Heart left ventricle (tissue), 16 donors: ENCODE measurements at regions not wholly inside any gene's neighbourhood (a gene's known extent, or its start where the extent isn't known, plus 50 kb on each side); places are given as distances from the start of the nearest gene placed in this dataset.

Experiments
- ATAC-seq, 4 donors: fragments of 200-7000 bp; cut with Tn5 transposase; one replicate each; pipeline ENCODE4 v1.9.1; 2020 to 2022; ENCODE audit warnings: moderate library complexity in 4 of 4, mild to moderate bottlenecking in 3 of 4, moderate number of reproducible peaks in 1 of 4
- DNase-seq, 5 donors: peaks; one replicate each; pipeline ENCODE4 v3.0.0-alpha.2; 2020
- H3K27ac ChIP-seq, 12 donors: fragments of 200-600 bp; sonication (generic) in 4 of 12; one replicate each; pipeline versions ENCODE4 v1.5.0 to v1.8.0; 2016 to 2022; ENCODE audit warnings: mild to moderate bottlenecking in 2 of 12
- H3K27me3 ChIP-seq, 9 donors: fragments of 200-600 bp; sonication (generic) in 2 of 9; one replicate each; pipeline versions ENCODE4 v1.5.1 to v1.8.0; 2016 to 2022; ENCODE audit warnings: mild to moderate bottlenecking in 3 of 9
- H3K36me3 ChIP-seq, 9 donors: fragments of 200-600 bp; sonication (generic) in 2 of 9; one replicate each; pipeline versions ENCODE4 v1.5.0 to v1.8.0; 2018 to 2022; ENCODE audit warnings: mild to moderate bottlenecking in 2 of 9
- H3K4me1 ChIP-seq, 12 donors: fragments of 200-600 bp; sonication (generic) in 4 of 12; one replicate each; pipeline versions ENCODE4 v1.5.0 to v1.8.0; 2016 to 2022; ENCODE audit warnings: mild to moderate bottlenecking in 3 of 12
- H3K4me3 ChIP-seq, 12 donors: fragments of 200-600 bp; sonication (generic) in 4 of 12; one replicate each; pipeline versions ENCODE4 v1.5.0 to v1.8.0; 2017 to 2022; ENCODE audit warnings: mild to moderate bottlenecking in 9 of 12, moderate library complexity in 4 of 12
- H3K9me3 ChIP-seq, 12 donors: fragments of 200-600 bp; sonication (generic) in 4 of 12; one replicate each; pipeline versions ENCODE4 v1.5.0 to v1.8.0; 2016 to 2022; ENCODE audit warnings: mild to moderate bottlenecking in 1 of 12
- POLR2A ChIP-seq, 2 donors: fragments of 450-650 bp; IDR thresholded peaks; one replicate each; pipeline ENCODE4 v1.6.1; 2017; ENCODE audit warnings: antibody characterized with exemption in 2 of 2, mild to moderate bottlenecking in 2 of 2, moderate library complexity in 2 of 2
- WGBS, 4 donors: extraction: QIAGEN DNeasy Blood & Tissue Kit in 2 of 4; methylation state at CpG; one replicate each; pipeline versions ENCODE4 v1.1.5 to v1.1.7; 2013 to 2018; 5-methylcytosine and 5-hydroxymethylcytosine counted together
- intact Hi-C, 10 donors: fragments of 100-400 bp; cut with DNase I; formaldehyde crosslinking; loops; one replicate each; pipeline versions ENCODE4 v1.11.1 to v1.14.2; 2022
- TF ChIP-seq, protein P1 (sequence below), 12 donors: fragments of 200-600 bp; sonication (generic) in 4 of 12; IDR thresholded peaks; one replicate each; pipeline versions ENCODE4 v1.5.0 to v1.8.0; 2018 to 2022; ENCODE audit warnings: antibody characterized with exemption in 12 of 12, mild to moderate bottlenecking in 5 of 12
- donor health status: ischemic (EF 13 %, LVEDD 7.1; RV severe dilation, severe dysfunction).
- donor health status: healthy with polysubstance abuse.
- donor health status: DM: no; HTN: yes; CAD: no.
- donor health status: DM: no; HTN: no; CAD: no.
- donor health status: ischemic (EF 25% LVEDD 6.9; RV normal size, moderate dysfunction).
- donor health status: ischemic (EF 25% LVEDD 5.7; RV mildly dilated, moderate dysfunction).
- donor health status: healthy.
- donor health status: DM: yes; HTN: yes; CAD: no.
- donor health status: ischemic (EF 35%, LVEDD 5.7; RV mildly dilated, moderate dysfunction).
- donor health status: nonischemic (EF 11% LVEDD 7.7; RV severe dilation, severe dysfunction).
- donor health status: DM: yes; HTN: yes; CAD: no.
- donor health status: PGD.
- donor health status: ischemic (EF 29% LVEDD 5.4; RV normal size, mild dysfunction).
- donor health status: nonischemic (EF 23%, LVEDD 6.1; RV moderate dilation, normal function).

GRCh38 chr2:15724235-15724634, 132.6 kb downstream of the DDX1 start:
- DNase-seq (no peak), ATAC-seq (no peak)
- no peak overlapping the region for H3K4me3 ChIP-seq
- TF ChIP-seq POLR2A (IDR thresholded peaks at IDR 0.05) = no peak
- TF ChIP-seq, protein P1, sequence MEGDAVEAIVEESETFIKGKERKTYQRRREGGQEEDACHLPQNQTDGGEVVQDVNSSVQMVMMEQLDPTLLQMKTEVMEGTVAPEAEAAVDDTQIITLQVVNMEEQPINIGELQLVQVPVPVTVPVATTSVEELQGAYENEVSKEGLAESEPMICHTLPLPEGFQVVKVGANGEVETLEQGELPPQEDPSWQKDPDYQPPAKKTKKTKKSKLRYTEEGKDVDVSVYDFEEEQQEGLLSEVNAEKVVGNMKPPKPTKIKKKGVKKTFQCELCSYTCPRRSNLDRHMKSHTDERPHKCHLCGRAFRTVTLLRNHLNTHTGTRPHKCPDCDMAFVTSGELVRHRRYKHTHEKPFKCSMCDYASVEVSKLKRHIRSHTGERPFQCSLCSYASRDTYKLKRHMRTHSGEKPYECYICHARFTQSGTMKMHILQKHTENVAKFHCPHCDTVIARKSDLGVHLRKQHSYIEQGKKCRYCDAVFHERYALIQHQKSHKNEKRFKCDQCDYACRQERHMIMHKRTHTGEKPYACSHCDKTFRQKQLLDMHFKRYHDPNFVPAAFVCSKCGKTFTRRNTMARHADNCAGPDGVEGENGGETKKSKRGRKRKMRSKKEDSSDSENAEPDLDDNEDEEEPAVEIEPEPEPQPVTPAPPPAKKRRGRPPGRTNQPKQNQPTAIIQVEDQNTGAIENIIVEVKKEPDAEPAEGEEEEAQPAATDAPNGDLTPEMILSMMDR (IDR thresholded peaks at IDR 0.05) = no peak
- no peaks in the 10 kb centered on the region for H3K9me3 ChIP-seq
- no peaks in the 10 kb centered on the region for H3K4me1 ChIP-seq
- no peaks in the 10 kb centered on the region for H3K27me3 ChIP-seq
- 87 to 93% (median 89%) methylated on average over 6 of the region's 6 CpGs for WGBS, 4 donors
- H3K27ac ChIP-seq = no peak overlapping the region
- intact Hi-C loops = no loop called here
- H3K36me3 ChIP-seq = no peaks in the 10 kb centered on the region

- Histone ChIP-seq H3K36me3 (no peaks in the 10 kb centered on the region), H3K27me3 (no peaks in the 10 kb centered on the region), H3K4me1 (peaks cover 3 to 8% (median 6%) of the 10 kb centered on the region in 12 donors), H3K4me3 (no peak overlapping the region), H3K27ac (no peak overlapping the region), H3K9me3 (no peaks in the 10 kb centered on the region)
- DNase-seq = no peak
- intact Hi-C loops = no loop called here
- no peak for ATAC-seq
- 85 to 88% (median 86%) methylated on average over 11 to 13 of the region's 13 CpGs for WGBS, 4 donors
- TF ChIP-seq, protein P1 (IDR thresholded peaks at IDR 0.05) = no peak
- TF ChIP-seq POLR2A (IDR thresholded peaks at IDR 0.05) = no peak
Measured at GRCh38 chr2:15725101-15725781, 133.6 kb downstream of the DDX1 start.

DNA sequence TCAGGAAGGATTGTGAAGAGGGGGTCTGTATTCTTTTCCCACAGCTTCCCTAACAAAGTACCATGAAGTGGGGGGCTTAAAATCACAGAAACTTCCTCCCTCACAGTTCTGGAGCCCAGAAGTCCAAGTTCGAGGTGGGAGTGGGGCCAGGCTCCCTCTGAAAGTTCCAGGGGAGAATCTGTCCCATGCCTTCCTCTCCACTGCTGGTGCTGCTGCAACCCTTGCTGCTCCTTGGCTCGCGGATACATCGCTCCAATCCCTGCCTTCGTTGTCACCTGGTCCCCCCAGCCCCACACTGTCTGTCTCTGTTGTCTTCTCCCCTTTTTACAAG, 134.1 kb downstream of the DDX1 start:
- Histone ChIP-seq H3K27me3 (no peaks in the 10 kb centered on the region), H3K4me1 (peaks cover 7 to 13% (median 11%) of the 10 kb centered on the region in 12 donors), H3K36me3 (no peaks in the 10 kb centered on the region), H3K4me3 (no peak overlapping the region), H3K27ac (no peak overlapping the region), H3K9me3 (no peaks in the 10 kb centered on the region)
- ATAC-seq = no peak
- intact Hi-C loops = no loop called here
- 91 to 99% (median 95%) methylated on average over 5 of the region's 5 CpGs for WGBS, 4 donors
- DNase-seq = no peak
- TF ChIP-seq, protein P1 (IDR thresholded peaks at IDR 0.05) = no peak
- TF ChIP-seq POLR2A (IDR thresholded peaks at IDR 0.05) = no peak

DNA sequence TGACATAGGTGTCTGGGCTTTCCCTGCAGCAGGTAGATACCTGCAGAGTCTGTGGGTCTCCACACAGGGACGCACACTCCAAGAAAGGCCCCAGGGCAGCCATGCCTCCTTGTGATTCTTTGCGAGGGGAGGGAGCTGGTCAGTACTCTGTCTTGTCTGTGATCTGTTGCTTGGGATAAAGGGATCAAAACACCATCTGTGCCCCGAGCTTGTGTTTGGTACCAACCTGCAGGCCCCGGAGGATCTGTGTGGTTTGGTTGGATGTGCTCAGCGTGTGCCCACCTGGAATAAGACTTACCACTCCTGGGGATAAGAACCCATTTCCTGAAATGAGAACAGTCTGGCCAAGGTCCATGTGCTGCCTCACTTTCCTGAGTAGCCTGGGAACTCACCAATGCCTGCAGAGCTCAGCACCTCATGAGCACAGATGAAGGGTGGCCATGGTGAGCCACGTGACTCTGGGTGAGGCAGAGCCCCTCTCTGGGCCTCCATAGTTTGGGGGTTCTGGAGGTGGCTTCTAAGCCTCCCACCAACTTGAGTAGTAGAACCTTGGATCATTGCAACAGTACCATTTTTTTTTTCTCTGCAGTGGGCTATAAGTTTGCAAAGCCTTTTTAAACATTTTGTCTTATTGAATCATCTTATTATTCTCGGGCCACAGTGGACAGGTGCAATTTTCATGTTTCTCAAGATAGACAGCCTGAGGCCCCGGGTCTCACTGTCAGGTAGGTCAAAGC, 134.8 kb downstream of the DDX1 start:
- no peak for DNase-seq
- 86 to 96% (median 95%) methylated on average over 7 to 8 of the region's 8 CpGs for WGBS, 4 donors
- peaks cover 9 to 20% (median 18%) of the 10 kb centered on the region in 12 donors for H3K4me1 ChIP-seq
- no peaks in the 10 kb centered on the region for H3K9me3 ChIP-seq
- H3K27me3 ChIP-seq = no peaks in the 10 kb centered on the region
- no peak overlapping the region for H3K27ac ChIP-seq
- no peak for ATAC-seq
- no peaks in the 10 kb centered on the region for H3K36me3 ChIP-seq
- TF ChIP-seq, protein P1 (IDR thresholded peaks at IDR 0.05) = no peak
- intact Hi-C loops = no loop called here
- H3K4me3 ChIP-seq = no peak overlapping the region
